Bronchial epithelial cell (primary cell): ENCODE measurements at regions not wholly inside any gene's neighbourhood (a gene's known extent, or its start where the extent isn't known, plus 50 kb on each side); places are given as distances from the start of the nearest gene placed in this dataset.

Source experiments
- DNase-seq: peaks from one replicate; pipeline ENCODE4 v3.0.0-alpha.2; 2010; ENCODE audit warnings: low read depth
- FAIRE-seq: peaks from 2 replicates; lab custom pipeline; 2011; peaks lifted over from hg19 to GRCh38; lab: Jason Lieb, UNC
- H3K27me3 ChIP-seq: 2 replicates; pipeline ENCODE4 v1.5.1; 2011; ENCODE audit warnings: low read length; ENCODE audit not compliant: control insufficient read depth, insufficient read depth
- H3K36me3 ChIP-seq: 2 replicates; pipeline ENCODE4 v1.5.1; 2011; ENCODE audit warnings: low read length; ENCODE audit not compliant: control insufficient read depth, insufficient read depth
- H3K4me3 ChIP-seq: 2 replicates; pipeline ENCODE4 v1.5.1; 2011; ENCODE audit warnings: mild to moderate bottlenecking, low read depth, low read length, control low read depth
- TF ChIP-seq, protein P1 (sequence below): IDR thresholded peaks from 2 replicates; pipeline ENCODE4 v1.5.1; 2011; ENCODE audit warnings: mild to moderate bottlenecking, moderate library complexity, low read length, control low read depth, inconsistent platforms; ENCODE audit not compliant: insufficient read depth, severe bottlenecking

DNA sequence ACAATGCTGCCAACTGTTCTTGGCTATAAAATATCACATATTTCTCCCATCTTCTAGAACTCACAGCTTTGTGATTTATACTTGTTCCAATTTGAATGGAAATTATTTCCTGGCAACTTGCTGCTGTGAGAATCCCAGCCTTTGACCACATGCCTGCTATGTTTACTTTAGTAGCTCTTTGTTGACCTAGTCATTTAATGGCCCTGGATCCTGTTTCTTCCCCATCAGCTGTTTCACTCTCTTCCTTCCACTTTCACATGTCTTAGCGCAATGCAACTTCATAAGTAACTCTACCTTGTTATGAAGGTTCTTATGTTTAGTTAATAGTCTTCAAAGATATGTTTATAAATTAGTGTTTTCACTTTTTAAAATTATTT lies 1973.6 kb upstream of the AGA start:
- H3K4me3 ChIP-seq, result no peak overlapping the region
- no peak for FAIRE-seq
- TF ChIP-seq, protein P1, sequence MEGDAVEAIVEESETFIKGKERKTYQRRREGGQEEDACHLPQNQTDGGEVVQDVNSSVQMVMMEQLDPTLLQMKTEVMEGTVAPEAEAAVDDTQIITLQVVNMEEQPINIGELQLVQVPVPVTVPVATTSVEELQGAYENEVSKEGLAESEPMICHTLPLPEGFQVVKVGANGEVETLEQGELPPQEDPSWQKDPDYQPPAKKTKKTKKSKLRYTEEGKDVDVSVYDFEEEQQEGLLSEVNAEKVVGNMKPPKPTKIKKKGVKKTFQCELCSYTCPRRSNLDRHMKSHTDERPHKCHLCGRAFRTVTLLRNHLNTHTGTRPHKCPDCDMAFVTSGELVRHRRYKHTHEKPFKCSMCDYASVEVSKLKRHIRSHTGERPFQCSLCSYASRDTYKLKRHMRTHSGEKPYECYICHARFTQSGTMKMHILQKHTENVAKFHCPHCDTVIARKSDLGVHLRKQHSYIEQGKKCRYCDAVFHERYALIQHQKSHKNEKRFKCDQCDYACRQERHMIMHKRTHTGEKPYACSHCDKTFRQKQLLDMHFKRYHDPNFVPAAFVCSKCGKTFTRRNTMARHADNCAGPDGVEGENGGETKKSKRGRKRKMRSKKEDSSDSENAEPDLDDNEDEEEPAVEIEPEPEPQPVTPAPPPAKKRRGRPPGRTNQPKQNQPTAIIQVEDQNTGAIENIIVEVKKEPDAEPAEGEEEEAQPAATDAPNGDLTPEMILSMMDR, result no peak
- no peaks in the 10 kb centered on the region for H3K27me3 ChIP-seq
- no peaks in the 10 kb centered on the region for H3K36me3 ChIP-seq
- no peak for DNase-seq

DNA sequence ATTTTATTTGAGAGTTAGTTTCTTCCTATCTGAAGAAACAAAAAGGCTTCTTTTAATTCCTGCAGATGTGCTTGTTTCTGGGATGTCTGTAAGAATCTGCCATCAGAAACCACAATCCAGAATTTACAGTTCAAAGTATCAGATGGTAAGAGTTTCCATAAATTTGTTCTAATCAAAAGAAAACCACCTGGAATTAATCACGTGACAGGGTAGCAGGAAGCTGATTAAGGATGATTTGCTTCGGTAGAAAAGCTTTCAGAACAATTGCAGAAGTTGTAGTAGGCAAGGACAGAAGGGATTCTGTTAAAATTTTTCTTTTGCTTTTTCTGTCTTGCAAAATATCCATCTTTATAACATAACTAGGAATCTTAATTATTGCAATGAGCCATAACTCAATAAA lies 1975.1 kb upstream of the AGA start:
- TF ChIP-seq, protein P1, result no peak
- H3K4me3 ChIP-seq, result no peak overlapping the region
- no peaks in the 10 kb centered on the region for H3K27me3 ChIP-seq
- H3K36me3 ChIP-seq, result no peaks in the 10 kb centered on the region
- no peak for FAIRE-seq
- DNase-seq, result no peak

- FAIRE-seq (no peak), DNase-seq (no peak)
- Histone ChIP-seq H3K27me3 (no peaks in the 10 kb centered on the region), H3K36me3 (no peaks in the 10 kb centered on the region), H3K4me3 (no peak overlapping the region)
- TF ChIP-seq, protein P1, result no peak
These were observed 1995.7 kb upstream of the AGA start for GRCh38 chr4:179437962-179438361.

- DNase-seq (no peak), FAIRE-seq (no peak)
- H3K4me3 ChIP-seq, result no peak overlapping the region
- H3K36me3 ChIP-seq, result no peaks in the 10 kb centered on the region
- no peaks in the 10 kb centered on the region for H3K27me3 ChIP-seq
- TF ChIP-seq, protein P1, result no peak
These were observed 1999.4 kb upstream of the AGA start for GRCh38 chr4:179441596-179441995.

DNA sequence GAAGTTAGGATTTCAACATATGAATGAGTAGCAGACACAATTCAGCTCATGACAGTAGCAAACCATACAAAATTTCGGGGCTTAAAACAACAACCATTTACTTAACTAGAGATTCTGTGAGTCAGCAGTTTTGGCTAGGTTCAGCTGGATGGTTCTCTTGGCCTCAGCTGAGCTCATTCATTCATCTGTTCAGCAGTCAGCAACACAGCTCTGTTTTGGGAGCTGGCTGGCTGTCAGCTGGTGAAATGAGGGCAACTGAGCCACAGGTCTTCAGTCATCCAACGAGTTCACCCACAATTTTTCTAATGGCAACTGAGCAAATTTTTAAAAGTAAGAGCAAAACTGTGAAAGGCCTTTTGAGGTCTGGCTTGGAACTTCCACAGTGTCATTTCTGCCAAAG lies 2005.1 kb upstream of the AGA start:
- FAIRE-seq (no peak), DNase-seq (no peak)
- Histone ChIP-seq H3K27me3 (no peaks in the 10 kb centered on the region), H3K36me3 (no peaks in the 10 kb centered on the region), H3K4me3 (no peak overlapping the region)
- TF ChIP-seq, protein P1, result no peak

DNA sequence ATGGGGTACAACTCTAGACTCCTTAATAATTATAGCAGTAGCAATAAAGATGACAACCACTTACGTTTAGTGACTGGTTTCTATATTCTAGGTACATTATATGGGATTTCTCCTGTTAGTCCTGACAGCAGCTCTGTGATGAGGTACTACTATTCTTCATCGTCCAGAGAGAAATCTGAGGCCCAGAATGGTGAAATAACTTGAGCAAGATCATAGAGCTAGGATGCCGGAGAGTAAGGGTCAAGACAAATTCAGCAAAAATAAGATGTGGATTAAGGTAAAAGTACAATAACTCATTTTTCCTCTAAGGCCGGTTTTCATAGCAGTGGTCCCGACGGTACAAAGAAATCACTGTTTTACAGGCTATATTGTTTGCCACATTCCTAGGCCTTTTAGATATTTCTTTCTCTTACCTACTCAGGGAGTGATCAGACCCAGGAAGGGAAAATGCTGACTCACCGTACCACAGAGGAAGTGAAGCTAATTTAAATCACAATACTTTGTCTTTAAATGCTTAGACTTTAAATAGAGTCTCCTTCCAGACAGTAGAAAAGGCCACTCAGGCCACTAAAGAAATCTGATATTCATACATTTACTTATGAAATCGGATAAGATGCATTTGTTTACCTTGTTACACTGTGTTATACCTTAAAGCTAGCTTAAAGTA lies 2023.0 kb upstream of the AGA start:
- Histone ChIP-seq H3K27me3 (no peaks in the 10 kb centered on the region), H3K4me3 (no peak overlapping the region), H3K36me3 (no peaks in the 10 kb centered on the region)
- FAIRE-seq, result no peak
- DNase-seq, result peak; percentile 68
- TF ChIP-seq, protein P1, result no peak
